IMR-90 (cell line): ENCODE measurements at regions not wholly inside any gene's neighbourhood (a gene's known extent, or its start where the extent isn't known, plus 50 kb on each side); places are given as distances from the start of the nearest gene placed in this dataset.

ENCODE experiments used
- ATAC-seq: fragments of 200-7000 bp; cut with Tn5 transposase; 2 replicates; pipeline ENCODE4 v1.9.1; 2020; ENCODE audit warnings: low read depth, mild to moderate bottlenecking, moderate library complexity
- BruUV-seq: library from RNA; stranded (reverse); fragments of 400-500 nt; replicated peaks from 2 replicates; lab custom pipeline; 2021; lab: Mats Ljungman, UMichigan
- CTCF ChIA-PET: fragments of 300-600 bp; formaldehyde crosslinking; extraction: SDS; loops from one replicate; lab custom pipeline; 2021; ENCODE audit warnings: antibody characterized with exemption; lab: Yijun Ruan, JAX
- POLR2A ChIA-PET: fragments of 300-600 bp; sonication (Branson Sonifier 250); formaldehyde crosslinking; loops from one replicate; lab custom pipeline; 2022; ENCODE audit warnings: antibody characterized with exemption; ENCODE audit not compliant: unreplicated experiment; lab: Charles Lee
- DNase-seq: peaks from one replicate; pipeline ENCODE4 v3.0.0; 2013
- H2AFZ ChIP-seq: replicated peaks from 2 replicates; pipeline ENCODE3; 2013; ENCODE audit warnings: low read length, mild to moderate bottlenecking; ENCODE audit not compliant: poor library complexity
- H2AK5ac ChIP-seq: 2 replicates; pipeline ENCODE4 v1.6.1; 2013; ENCODE audit warnings: low read depth, low read length, inconsistent platforms
- H2AK9ac ChIP-seq: replicated peaks from 2 replicates; pipeline ENCODE3; 2013; ENCODE audit warnings: mild to moderate bottlenecking, low read depth, low read length, moderate library complexity; ENCODE audit not compliant: poor library complexity
- H2BK120ac ChIP-seq: 2 replicates; pipeline ENCODE4 v1.6.1; 2013; ENCODE audit warnings: low read depth, low read length, inconsistent platforms
- H2BK15ac ChIP-seq: 3 replicates; pipeline ENCODE4 v1.6.1; 2013; ENCODE audit warnings: low read depth, low read length, inconsistent platforms
- H2BK20ac ChIP-seq: 2 replicates; pipeline ENCODE4 v1.6.1; 2013; ENCODE audit warnings: low read depth, mild to moderate bottlenecking, inconsistent platforms, low read length, moderate library complexity
- H2BK5ac ChIP-seq: 2 replicates; pipeline ENCODE4 v1.6.1; 2013; ENCODE audit warnings: mild to moderate bottlenecking, low read depth, low read length, inconsistent platforms; ENCODE audit not compliant: poor library complexity, severe bottlenecking
- H3K14ac ChIP-seq: replicated peaks from 2 replicates; pipeline ENCODE4 v1.6.1; 2013; ENCODE audit warnings: low read depth, low read length, inconsistent platforms
- H3K18ac ChIP-seq: 2 replicates; pipeline ENCODE4 v1.6.1; 2013; ENCODE audit warnings: low read depth, low read length, control low read depth
- H3K23ac ChIP-seq: 2 replicates; pipeline ENCODE4 v1.6.1; 2013; ENCODE audit warnings: low read depth, low read length, inconsistent platforms
- H3K27ac ChIP-seq: 2 replicates; pipeline ENCODE4 v1.5.1; 2013; ENCODE audit warnings: mild to moderate bottlenecking, control low read depth, low read length; ENCODE audit not compliant: insufficient read depth
- H3K27me3 ChIP-seq: 2 replicates; pipeline ENCODE4 v1.6.1; 2013; ENCODE audit warnings: low read length; ENCODE audit not compliant: control insufficient read depth, insufficient read depth
- H3K36me3 ChIP-seq: 2 replicates; pipeline ENCODE4 v1.6.1; 2013; ENCODE audit warnings: low read length, mixed read lengths; ENCODE audit not compliant: control insufficient read depth, insufficient read depth
- H3K4ac ChIP-seq: 2 replicates; pipeline ENCODE4 v1.6.1; 2013; ENCODE audit warnings: low read depth, low read length, inconsistent platforms
- H3K4me1 ChIP-seq: 2 replicates; pipeline ENCODE4 v1.6.1; 2013; ENCODE audit warnings: low read length, mixed read lengths; ENCODE audit not compliant: control insufficient read depth, insufficient read depth
- H3K4me2 ChIP-seq: 2 replicates; pipeline ENCODE4 v1.6.1; 2013; ENCODE audit warnings: low read depth, mild to moderate bottlenecking, control low read depth, low read length, moderate library complexity
- H3K4me3 ChIP-seq: 2 replicates; pipeline ENCODE4 v1.5.1; 2013; ENCODE audit warnings: low read depth, mild to moderate bottlenecking, control low read depth, low read length, moderate library complexity; ENCODE audit not compliant: insufficient read depth
- H3K56ac ChIP-seq: 2 replicates; pipeline ENCODE4 v1.6.1; 2013; ENCODE audit warnings: low read length, inconsistent platforms; ENCODE audit not compliant: insufficient read depth; ENCODE audit errors: extremely low read depth
- H3K79me1 ChIP-seq, 2 experiments: 2 replicates each; pipeline ENCODE4 v1.6.1; 2013; ENCODE audit warnings: low read length in 2 of 2, inconsistent platforms in 1 of 2, low read depth in 1 of 2
- H3K9ac ChIP-seq: 2 replicates; pipeline ENCODE4 v1.6.1; 2013; ENCODE audit warnings: low read depth, low read length, control low read depth
- H3K9me1 ChIP-seq: 2 replicates; pipeline ENCODE4 v1.6.1; 2013; ENCODE audit warnings: low read length, inconsistent platforms; ENCODE audit not compliant: insufficient read depth
- H3K9me3 ChIP-seq: 2 replicates; pipeline ENCODE4 v1.6.1; 2013; ENCODE audit warnings: low read length; ENCODE audit not compliant: control insufficient read depth, insufficient read depth
- H4K20me1 ChIP-seq: 2 replicates; pipeline ENCODE4 v1.6.1; 2013; ENCODE audit warnings: low read length, inconsistent platforms; ENCODE audit not compliant: insufficient read depth
- H4K5ac ChIP-seq: 2 replicates; pipeline ENCODE4 v1.6.1; 2013; ENCODE audit warnings: mild to moderate bottlenecking, low read depth, low read length, control low read depth
- H4K8ac ChIP-seq, 2 experiments: 2 replicates each; pipeline ENCODE4 v1.6.1; 2013; ENCODE audit warnings: low read depth in 2 of 2, low read length in 2 of 2, control low read depth in 1 of 2, inconsistent platforms in 1 of 2
- H4K91ac ChIP-seq: 2 replicates; pipeline ENCODE4 v1.6.1; 2013; ENCODE audit warnings: low read depth, low read length, inconsistent platforms; ENCODE audit not compliant: insufficient read depth
- RFX5 ChIP-seq: IDR thresholded peaks from 2 replicates; pipeline ENCODE4 v1.8.0; 2012; ENCODE audit warnings: low read depth, mild to moderate bottlenecking, low read length, moderate library complexity
- dilution Hi-C: fragments of 300-500 bp; cut with HindIII; formaldehyde crosslinking; loops from one replicate; pipeline ENCODE4 v1.14.3; 2018; ENCODE audit warnings: low sequenced_read_pairs; ENCODE audit not compliant: unreplicated experiment
- in situ Hi-C: fragments of 300-500 bp; cut with MboI; formaldehyde crosslinking; loops from 3 replicates; pipeline ENCODE4 v1.14.3; 2019; ENCODE audit warnings: low sequenced_read_pairs, inconsistent platforms, mixed read lengths
- intact Hi-C: fragments of 100-400 bp; cut with micrococcal nuclease; formaldehyde crosslinking; loops from 2 replicates; pipeline ENCODE4 v1.10.0; 2022

DNA sequence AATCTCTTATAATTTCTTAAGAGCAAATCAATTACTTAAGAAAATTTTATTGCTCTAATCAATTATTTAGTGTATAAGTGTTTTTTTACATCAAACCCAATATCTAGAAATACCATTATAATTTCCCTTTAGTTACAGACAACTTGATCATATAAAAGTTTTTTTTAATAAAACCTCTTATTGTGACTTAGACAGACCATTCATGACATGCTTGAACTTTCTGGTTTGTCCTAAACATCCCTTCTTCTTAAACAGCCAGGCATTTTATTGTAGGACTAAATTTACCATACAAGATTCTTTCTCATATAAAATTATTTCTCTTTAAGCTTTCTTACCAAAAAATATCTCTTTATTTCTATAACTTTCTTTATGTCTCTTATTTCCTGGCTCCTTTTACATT, 164.5 kb downstream of the SUCNR1 start:
- Histone ChIP-seq H3K18ac (no peak overlapping the region), H3K9ac (no peak overlapping the region), H4K91ac (no peak overlapping the region), H3K36me3 (no peaks in the 10 kb centered on the region), H4K8ac (no peak overlapping the region), H3K23ac (no peak overlapping the region), H2BK5ac (no peak overlapping the region), H2AK5ac (no peak overlapping the region), H3K9me1 (no peaks in the 10 kb centered on the region), H2AK9ac (no peak overlapping the region), H3K79me1 (no peaks in the 10 kb centered on the region), H2BK120ac (no peak overlapping the region), H3K4me1 (no peaks in the 10 kb centered on the region), H3K27me3 (no peaks in the 10 kb centered on the region), H3K14ac (no peak overlapping the region), H3K27ac (no peak overlapping the region), H2AFZ (no peak overlapping the region), H3K4ac (no peak overlapping the region), H4K5ac (no peak overlapping the region), H3K9me3 (no peaks in the 10 kb centered on the region; the same call in 1 of the 2 replicates), H2BK20ac (no peak overlapping the region), H4K20me1 (no peaks in the 10 kb centered on the region), H3K56ac (no peak overlapping the region), H2BK15ac (no peak overlapping the region), H3K4me3 (no peak overlapping the region), H3K4me2 (no peak overlapping the region)
- ATAC-seq (no peak), DNase-seq (no peak)
- no peak for TF ChIP-seq RFX5
- POLR2A ChIA-PET = no interaction called here
- dilution Hi-C loops (no loop called here), in situ Hi-C loops (no loop called here), intact Hi-C loops (no loop called here)
- no TSS peak for BruUV-seq
- CTCF ChIA-PET = interaction anchor here (0.7 kb wide), 1 partner anchor 11 kb away, joined by 3 read pairs; no protein-coding TSS in a partner anchor
